NT2/D1 (cell line): ENCODE measurements at regions not wholly inside any gene's neighbourhood (a gene's known extent, or its start where the extent isn't known, plus 50 kb on each side); places are given as distances from the start of the nearest gene placed in this dataset.

ENCODE experiments used
- YY1 ChIP-seq: IDR thresholded peaks from 2 replicates; pipeline ENCODE4 v1.6.1; 2011; ENCODE audit not compliant: insufficient read length, insufficient read depth
- ZNF274 ChIP-seq: IDR thresholded peaks from 2 replicates; pipeline ENCODE4 v1.6.1; 2011; ENCODE audit warnings: mild to moderate bottlenecking, low read depth, low read length

DNA sequence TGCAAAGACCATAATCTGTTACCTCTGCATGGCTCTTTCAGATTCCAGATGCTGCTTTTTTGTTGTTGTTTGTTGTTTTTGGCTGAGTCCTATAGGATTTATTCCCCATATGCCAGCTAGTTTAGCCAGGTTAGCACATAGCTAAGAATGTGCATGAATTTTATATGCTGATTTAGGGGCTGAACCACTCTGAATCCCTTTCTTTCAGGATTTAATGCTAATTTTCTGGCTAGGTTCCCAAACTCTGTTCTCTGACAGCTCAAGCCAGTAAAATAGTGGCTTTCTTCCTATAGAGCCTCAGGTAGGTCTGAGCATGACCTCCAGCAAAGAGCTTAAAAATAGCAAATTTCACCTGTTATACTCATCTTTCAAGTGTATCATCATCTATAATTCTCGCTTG lies 521.4 kb downstream of the CAAP1 start:
- TF ChIP-seq YY1 (no peak), ZNF274 (no peak)
